OCI-LY7 (cell line): ENCODE measurements at regions not wholly inside any gene's neighbourhood (a gene's known extent, or its start where the extent isn't known, plus 50 kb on each side); places are given as distances from the start of the nearest gene placed in this dataset.

Source experiments
- BruUV-seq: library from RNA; stranded (reverse); fragments of 400-500 nt; replicated peaks from 2 replicates; lab custom pipeline; 2021; lab: Mats Ljungman, UMichigan
- CTCF ChIA-PET: fragments of 300-600 bp; sonication (Branson Sonifier 250); formaldehyde crosslinking; loops from one replicate; lab custom pipeline; 2022; ENCODE audit warnings: antibody characterized with exemption; ENCODE audit not compliant: unreplicated experiment; lab: Charles Lee
- POLR2A ChIA-PET: fragments of 300-600 bp; sonication (Branson Sonifier 250); formaldehyde crosslinking; loops from one replicate; lab custom pipeline; 2022; ENCODE audit warnings: antibody characterized with exemption; lab: Charles Lee
- DNase-seq: peaks from one replicate; pipeline ENCODE4 v3.0.0-alpha.2; 2015; ENCODE audit warnings: low spot score
- H2AFZ ChIP-seq: fragments of 200-600 bp; sonication (generic), shearing (Covaris generic); 2 replicates; pipeline ENCODE4 v1.6.1; 2014; ENCODE audit warnings: mild to moderate bottlenecking, antibody characterized with exemption, low read length, moderate library complexity
- H3K27ac ChIP-seq: fragments of 200-600 bp; sonication (generic); 2 replicates; pipeline ENCODE4 v1.5.1; 2014; ENCODE audit warnings: mixed run types, low read depth, mild to moderate bottlenecking, moderate library complexity, low read length, inconsistent platforms; ENCODE audit not compliant: poor library complexity, severe bottlenecking
- H3K36me3 ChIP-seq: fragments of 200-600 bp; sonication (generic); 2 replicates; pipeline ENCODE4 v1.6.1; 2014; ENCODE audit warnings: mild to moderate bottlenecking, antibody characterized with exemption, low read length, moderate library complexity, mixed read lengths; ENCODE audit not compliant: insufficient read depth
- H3K4me1 ChIP-seq: fragments of 200-600 bp; sonication (generic); 2 replicates; pipeline ENCODE4 v1.5.1; 2014; ENCODE audit warnings: mild to moderate bottlenecking, low read length; ENCODE audit not compliant: insufficient read depth, poor library complexity, severe bottlenecking
- H3K4me2 ChIP-seq: fragments of 200-600 bp; sonication (generic); 2 replicates; pipeline ENCODE4 v1.6.1; 2014; ENCODE audit warnings: mild to moderate bottlenecking, low read length
- H3K4me3 ChIP-seq: fragments of 200-600 bp; sonication (generic); 2 replicates; pipeline ENCODE4 v1.5.1; 2014; ENCODE audit warnings: mild to moderate bottlenecking, low read depth, low read length; ENCODE audit not compliant: poor library complexity, severe bottlenecking
- H3K79me2 ChIP-seq: fragments of 200-600 bp; sonication (generic); 2 replicates; pipeline ENCODE4 v1.6.1; 2016; ENCODE audit warnings: low read depth, mild to moderate bottlenecking, low read length, moderate library complexity, mixed read lengths; ENCODE audit not compliant: insufficient read depth
- H3K9me2 ChIP-seq: fragments of 200-600 bp; sonication (generic); 2 replicates; pipeline ENCODE4 v1.6.1; 2016; ENCODE audit warnings: mild to moderate bottlenecking, low read length, mixed read lengths; ENCODE audit not compliant: insufficient read depth
- H3K9me3 ChIP-seq: fragments of 200-600 bp; sonication (generic); 2 replicates; pipeline ENCODE4 v1.6.1; 2014; ENCODE audit warnings: mild to moderate bottlenecking, mixed run types, low read length, mixed read lengths
- H4K20me1 ChIP-seq: fragments of 200-600 bp; sonication (generic); 2 replicates; pipeline ENCODE4 v1.6.1; 2014; ENCODE audit warnings: mild to moderate bottlenecking, antibody characterized with exemption, low read length, moderate library complexity, mixed read lengths; ENCODE audit not compliant: insufficient read depth
- EZH2phosphoT487 ChIP-seq: fragments of 200-600 bp; sonication (generic); IDR thresholded peaks from 2 replicates; pipeline ENCODE4 v1.6.1; 2018; ENCODE audit warnings: low read depth, borderline replicate concordance, mild to moderate bottlenecking, mixed run types, antibody characterized with exemption, low read length, moderate library complexity, mixed read lengths
- intact Hi-C: fragments of 100-400 bp; cut with micrococcal nuclease; formaldehyde crosslinking; loops from one replicate; pipeline ENCODE4 v1.10.0; 2022; ENCODE audit not compliant: unreplicated experiment
- TF ChIP-seq, protein P1 (sequence below): fragments of 200-600 bp; sonication (generic); conservative IDR thresholded peaks from 2 replicates; pipeline ENCODE4 v1.5.1; 2014; ENCODE audit warnings: mild to moderate bottlenecking, antibody characterized with exemption, low read length, moderate library complexity, mixed read lengths

DNA sequence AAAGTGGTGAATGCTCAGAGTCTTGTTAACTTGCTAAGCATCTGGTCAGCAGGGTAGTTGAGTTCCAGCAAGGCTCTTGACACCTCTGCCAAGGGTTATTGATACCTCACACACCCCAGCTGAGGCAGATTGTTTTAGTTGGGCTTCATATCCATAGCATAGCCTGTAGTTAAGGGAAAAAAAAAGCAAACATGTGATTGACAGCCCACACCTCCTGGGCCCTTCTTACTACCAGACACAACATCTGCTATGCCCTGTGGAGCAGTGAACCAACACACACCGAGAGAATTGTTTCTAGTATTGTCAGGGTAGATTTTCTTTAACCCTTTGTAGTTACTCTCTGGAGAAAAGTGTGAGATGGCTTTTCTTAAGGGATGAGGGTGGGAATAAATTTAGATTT is 697.0 kb upstream of the POU3F2 start:
- H4K20me1 ChIP-seq: no peaks in the 10 kb centered on the region
- no peak overlapping the region for H3K4me3 ChIP-seq
- POLR2A ChIA-PET: interaction anchor here (0.6 kb wide), 2 partner anchors 358 to 1335 kb away, joined by 3 read pairs; no protein-coding TSS in a partner anchor
- H2AFZ ChIP-seq: no peak overlapping the region
- no peaks in the 10 kb centered on the region for H3K9me3 ChIP-seq
- no peak overlapping the region for H3K4me2 ChIP-seq
- intact Hi-C loops: no loop called here
- no TSS peak for BruUV-seq
- no peak overlapping the region for H3K27ac ChIP-seq
- no peaks in the 10 kb centered on the region for H3K9me2 ChIP-seq
- no peak for DNase-seq
- CTCF ChIA-PET: no interaction called here
- H3K36me3 ChIP-seq: no peaks in the 10 kb centered on the region
- no peak for TF ChIP-seq EZH2phosphoT487
- TF ChIP-seq, protein P1, sequence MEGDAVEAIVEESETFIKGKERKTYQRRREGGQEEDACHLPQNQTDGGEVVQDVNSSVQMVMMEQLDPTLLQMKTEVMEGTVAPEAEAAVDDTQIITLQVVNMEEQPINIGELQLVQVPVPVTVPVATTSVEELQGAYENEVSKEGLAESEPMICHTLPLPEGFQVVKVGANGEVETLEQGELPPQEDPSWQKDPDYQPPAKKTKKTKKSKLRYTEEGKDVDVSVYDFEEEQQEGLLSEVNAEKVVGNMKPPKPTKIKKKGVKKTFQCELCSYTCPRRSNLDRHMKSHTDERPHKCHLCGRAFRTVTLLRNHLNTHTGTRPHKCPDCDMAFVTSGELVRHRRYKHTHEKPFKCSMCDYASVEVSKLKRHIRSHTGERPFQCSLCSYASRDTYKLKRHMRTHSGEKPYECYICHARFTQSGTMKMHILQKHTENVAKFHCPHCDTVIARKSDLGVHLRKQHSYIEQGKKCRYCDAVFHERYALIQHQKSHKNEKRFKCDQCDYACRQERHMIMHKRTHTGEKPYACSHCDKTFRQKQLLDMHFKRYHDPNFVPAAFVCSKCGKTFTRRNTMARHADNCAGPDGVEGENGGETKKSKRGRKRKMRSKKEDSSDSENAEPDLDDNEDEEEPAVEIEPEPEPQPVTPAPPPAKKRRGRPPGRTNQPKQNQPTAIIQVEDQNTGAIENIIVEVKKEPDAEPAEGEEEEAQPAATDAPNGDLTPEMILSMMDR: no peak
- no peaks in the 10 kb centered on the region for H3K79me2 ChIP-seq
- H3K4me1 ChIP-seq: no peaks in the 10 kb centered on the region

DNA sequence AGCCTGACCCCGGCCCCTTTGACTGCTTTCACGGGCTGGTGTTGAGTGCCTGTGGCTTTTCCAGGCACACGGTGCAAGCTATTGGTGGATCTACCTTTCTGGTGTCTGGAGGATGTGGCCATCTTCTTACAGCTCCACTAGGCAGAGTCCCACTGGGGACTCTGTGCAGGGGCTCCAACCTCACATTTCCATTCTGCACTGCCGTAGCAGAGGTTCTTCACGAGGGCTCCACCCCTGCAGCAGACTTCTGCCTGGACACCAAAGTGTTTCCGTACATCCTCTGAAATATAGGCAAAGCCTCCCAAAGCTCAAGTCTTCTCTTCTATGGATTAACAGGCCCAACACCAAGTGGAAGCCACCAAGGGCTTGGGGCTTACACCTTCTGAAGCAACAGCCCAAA is 691.5 kb upstream of the POU3F2 start:
- CTCF ChIA-PET: no interaction called here

DNA sequence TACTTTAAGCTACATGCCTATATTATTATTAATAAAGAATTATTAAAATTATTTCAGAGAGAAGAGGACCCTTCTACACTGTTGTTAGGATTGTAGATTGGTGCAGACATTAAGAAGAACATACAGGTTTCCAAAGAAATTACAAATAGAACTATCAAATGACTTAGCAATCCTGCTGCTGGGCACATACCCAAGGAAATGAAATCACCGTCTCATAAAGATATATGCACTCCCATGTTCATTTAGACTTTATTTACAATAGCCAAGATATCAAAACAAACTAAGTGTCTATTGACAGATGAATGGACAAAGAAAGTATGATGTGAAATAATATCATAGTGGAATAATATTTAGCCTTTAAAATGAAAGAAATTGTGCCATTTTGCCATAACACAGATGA is 687.7 kb upstream of the POU3F2 start:
- CTCF ChIA-PET: no interaction called here
- TF ChIP-seq, protein P1: no peak
- TF ChIP-seq EZH2phosphoT487: no peak
- intact Hi-C loops: no loop called here
- no peaks in the 10 kb centered on the region for H4K20me1 ChIP-seq
- no peaks in the 10 kb centered on the region; the same call in 1 of the 2 replicates for H3K9me3 ChIP-seq
- H3K27ac ChIP-seq: no peak overlapping the region
- H3K36me3 ChIP-seq: no peaks in the 10 kb centered on the region
- no peak overlapping the region for H2AFZ ChIP-seq
- H3K4me3 ChIP-seq: no peak overlapping the region
- POLR2A ChIA-PET: no interaction called here
- no peaks in the 10 kb centered on the region for H3K4me1 ChIP-seq
- no peak overlapping the region for H3K4me2 ChIP-seq
- no peaks in the 10 kb centered on the region for H3K9me2 ChIP-seq
- no peaks in the 10 kb centered on the region for H3K79me2 ChIP-seq
- no TSS peak for BruUV-seq
- DNase-seq: no peak

More for the DNA sequence above, 691.5 kb upstream of the POU3F2 start:
- Histone ChIP-seq H3K9me2 (no peaks in the 10 kb centered on the region), H4K20me1 (no peaks in the 10 kb centered on the region), H3K36me3 (no peaks in the 10 kb centered on the region), H3K27ac (no peak overlapping the region), H3K9me3 (no peaks in the 10 kb centered on the region; the same call in 1 of the 2 replicates), H3K4me1 (no peaks in the 10 kb centered on the region), H3K4me2 (no peak overlapping the region), H2AFZ (no peak overlapping the region), H3K4me3 (no peak overlapping the region), H3K79me2 (no peaks in the 10 kb centered on the region)
- TF ChIP-seq EZH2phosphoT487: no peak
- TF ChIP-seq, protein P1: no peak
- DNase-seq: peak; percentile 0
- BruUV-seq: no TSS peak
- intact Hi-C loops: no loop called here
- POLR2A ChIA-PET: no interaction called here
